ENCODE measurements at regions not wholly inside any gene's neighbourhood (a gene's known extent, or its start where the extent isn't known, plus 50 kb on each side); places are given as distances from the start of the nearest gene placed in this dataset.

GRCh38 chr15:35680951-35681350 is 135.0 kb upstream of the DPH6 start:
- Histone ChIP-seq H3K4me3 (ENCODE audit: low read length) (no peak overlapping the region), H3K36me3 (ENCODE audit: control insufficient read depth, insufficient read depth, low read length, severe bottlenecking) (no peaks in the 10 kb centered on the region), H3K27me3 (replicated peaks; ENCODE audit: control insufficient read depth, insufficient read depth, low read length) (no peaks in the 10 kb centered on the region), H3K9me3 (ENCODE audit: control insufficient read depth, low read length) (no peaks in the 10 kb centered on the region), H3K4me1 (ENCODE audit: control insufficient read depth, insufficient read depth, low read length) (no peaks in the 10 kb centered on the region), H3K9ac (ENCODE audit: low read length) (no peak overlapping the region)
- peak; percentile 41 for DNase-seq (ENCODE audit: low read depth)

GRCh38 chr15:35686347-35686746 is 140.4 kb upstream of the DPH6 start:
- DNase-seq (ENCODE audit: low read depth) = no peak
- Histone ChIP-seq H3K9me3 (ENCODE audit: control insufficient read depth, low read length) (no peaks in the 10 kb centered on the region), H3K9ac (ENCODE audit: low read length) (no peak overlapping the region), H3K27me3 (replicated peaks; ENCODE audit: control insufficient read depth, insufficient read depth, low read length) (no peaks in the 10 kb centered on the region), H3K36me3 (ENCODE audit: control insufficient read depth, insufficient read depth, low read length, severe bottlenecking) (no peaks in the 10 kb centered on the region), H3K4me1 (ENCODE audit: control insufficient read depth, insufficient read depth, low read length) (peaks cover 16% of the 10 kb centered on the region), H3K4me3 (ENCODE audit: low read length) (no peak overlapping the region)

DNA sequence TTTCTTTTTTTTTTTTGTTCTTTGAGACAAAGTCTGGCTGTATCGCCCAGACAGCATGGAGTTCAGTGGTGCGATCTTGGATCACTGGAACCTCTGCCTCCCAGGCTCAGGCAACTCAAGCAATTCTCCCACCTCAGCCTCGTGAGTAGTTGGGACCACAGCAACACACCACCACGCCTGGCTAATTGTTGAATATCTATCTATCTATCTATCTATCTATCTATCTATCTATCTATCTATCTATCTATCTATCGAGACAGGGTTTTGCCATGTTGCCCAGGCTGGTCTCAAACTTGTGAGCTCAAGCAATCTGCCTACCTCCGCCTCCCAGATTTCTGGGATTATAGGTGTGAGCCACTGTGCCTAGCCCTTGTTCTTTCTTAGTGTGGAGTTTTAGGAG is 143.3 kb upstream of the DPH6 start:
- DNase-seq (ENCODE audit: low read depth) = no peak
- Histone ChIP-seq H3K9me3 (ENCODE audit: control insufficient read depth, low read length) (no peaks in the 10 kb centered on the region), H3K4me1 (ENCODE audit: control insufficient read depth, insufficient read depth, low read length) (peaks cover 44% of the 10 kb centered on the region), H3K36me3 (ENCODE audit: control insufficient read depth, insufficient read depth, low read length, severe bottlenecking) (no peaks in the 10 kb centered on the region), H3K27me3 (replicated peaks; ENCODE audit: control insufficient read depth, insufficient read depth, low read length) (no peaks in the 10 kb centered on the region), H3K9ac (ENCODE audit: low read length) (no peak overlapping the region), H3K4me3 (ENCODE audit: low read length) (no peak overlapping the region)

- Histone ChIP-seq H3K4me3 (ENCODE audit: low read length) (peak overlapping the region; percentile 3), H3K9ac (ENCODE audit: low read length) (peak overlapping the region; percentile 74), H3K36me3 (ENCODE audit: control insufficient read depth, insufficient read depth, low read length, severe bottlenecking) (no peaks in the 10 kb centered on the region), H3K4me1 (ENCODE audit: control insufficient read depth, insufficient read depth, low read length) (peaks cover 44% of the 10 kb centered on the region), H3K9me3 (ENCODE audit: control insufficient read depth, low read length) (no peaks in the 10 kb centered on the region), H3K27me3 (replicated peaks; ENCODE audit: control insufficient read depth, insufficient read depth, low read length) (no peaks in the 10 kb centered on the region)
- no peak for DNase-seq (ENCODE audit: low read depth)
Observed at GRCh38 chr15:35690089-35690488, 144.1 kb upstream of the DPH6 start.

DNA sequence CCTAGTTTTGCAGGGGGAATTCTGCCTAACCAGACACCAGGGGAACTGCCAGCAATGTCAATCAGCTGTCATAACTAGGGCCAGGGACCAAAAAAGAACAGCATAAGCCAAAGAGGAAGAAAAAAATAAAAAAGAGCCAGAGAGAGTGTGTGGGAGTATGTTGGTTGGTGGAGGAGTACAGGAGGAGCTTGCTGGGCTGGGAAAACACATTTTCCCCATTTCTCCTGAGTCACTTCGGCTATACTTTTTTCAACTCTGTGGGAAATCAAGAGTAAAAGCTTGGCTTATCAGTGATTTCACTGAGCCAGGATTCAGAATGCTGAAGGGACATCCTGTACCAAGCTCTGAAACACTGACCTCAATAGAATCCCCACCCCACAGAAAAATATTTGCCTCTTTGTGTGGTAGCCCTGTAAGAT is 144.7 kb upstream of the DPH6 start:
- Histone ChIP-seq H3K9me3 (ENCODE audit: control insufficient read depth, low read length) (no peaks in the 10 kb centered on the region), H3K9ac (ENCODE audit: low read length) (peak overlapping the region; percentile 74), H3K4me3 (ENCODE audit: low read length) (peak overlapping the region; percentile 46), H3K36me3 (ENCODE audit: control insufficient read depth, insufficient read depth, low read length, severe bottlenecking) (no peaks in the 10 kb centered on the region), H3K4me1 (ENCODE audit: control insufficient read depth, insufficient read depth, low read length) (peaks cover 44% of the 10 kb centered on the region), H3K27me3 (replicated peaks; ENCODE audit: control insufficient read depth, insufficient read depth, low read length) (no peaks in the 10 kb centered on the region)
- peak; percentile 79 for DNase-seq (ENCODE audit: low read depth)

DNA sequence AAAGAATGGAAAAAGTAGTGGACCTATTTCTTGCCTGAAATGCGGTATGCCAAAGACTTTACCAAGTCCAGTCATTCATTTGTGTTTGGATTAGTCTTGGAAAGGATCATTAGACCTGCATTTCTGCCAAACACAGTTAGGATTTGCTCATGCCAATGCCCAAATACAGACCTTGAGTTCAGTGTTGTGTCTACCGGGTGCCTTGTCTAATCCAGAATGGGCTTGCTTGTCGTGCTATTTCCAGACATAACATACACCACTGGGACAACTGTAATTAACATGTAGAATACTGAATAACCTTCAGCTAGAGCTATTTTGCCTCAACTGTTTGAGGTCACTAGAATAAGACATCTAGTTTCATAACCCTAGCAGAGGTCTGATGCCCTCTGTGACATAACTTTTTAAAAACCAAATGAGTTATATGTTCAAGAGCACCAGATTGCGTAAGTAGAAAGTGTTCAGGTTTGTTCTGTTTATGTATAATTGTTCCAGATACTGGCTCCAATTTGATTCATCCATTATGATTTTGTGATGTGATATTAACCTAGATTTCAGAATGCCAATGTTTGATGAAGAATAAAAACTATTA is 145.3 kb upstream of the DPH6 start:
- no peaks in the 10 kb centered on the region for H3K27me3 ChIP-seq (replicated peaks; ENCODE audit: control insufficient read depth, insufficient read depth, low read length)
- peak; percentile 28 for DNase-seq (ENCODE audit: low read depth)
- H3K9ac ChIP-seq (ENCODE audit: low read length) = peak overlapping the region; percentile 74
- no peaks in the 10 kb centered on the region for H3K9me3 ChIP-seq (ENCODE audit: control insufficient read depth, low read length)
- peaks cover 44% of the 10 kb centered on the region for H3K4me1 ChIP-seq (ENCODE audit: control insufficient read depth, insufficient read depth, low read length)
- no peaks in the 10 kb centered on the region for H3K36me3 ChIP-seq (ENCODE audit: control insufficient read depth, insufficient read depth, low read length, severe bottlenecking)
- H3K4me3 ChIP-seq (ENCODE audit: low read length) = peak overlapping the region; percentile 46

- peak overlapping the region; percentile 77 for H3K9ac ChIP-seq (ENCODE audit: low read length)
- H3K4me3 ChIP-seq (ENCODE audit: low read length) = peak overlapping the region; percentile 46
- H3K27me3 ChIP-seq (replicated peaks; ENCODE audit: control insufficient read depth, insufficient read depth, low read length) = no peaks in the 10 kb centered on the region
- peaks cover 50% of the 10 kb centered on the region for H3K4me1 ChIP-seq (ENCODE audit: control insufficient read depth, insufficient read depth, low read length)
- no peaks in the 10 kb centered on the region for H3K9me3 ChIP-seq (ENCODE audit: control insufficient read depth, low read length)
- no peaks in the 10 kb centered on the region for H3K36me3 ChIP-seq (ENCODE audit: control insufficient read depth, insufficient read depth, low read length, severe bottlenecking)
- DNase-seq (ENCODE audit: low read depth) = no peak
Observed at GRCh38 chr15:35691891-35692867, 146.2 kb upstream of the DPH6 start.

DNA sequence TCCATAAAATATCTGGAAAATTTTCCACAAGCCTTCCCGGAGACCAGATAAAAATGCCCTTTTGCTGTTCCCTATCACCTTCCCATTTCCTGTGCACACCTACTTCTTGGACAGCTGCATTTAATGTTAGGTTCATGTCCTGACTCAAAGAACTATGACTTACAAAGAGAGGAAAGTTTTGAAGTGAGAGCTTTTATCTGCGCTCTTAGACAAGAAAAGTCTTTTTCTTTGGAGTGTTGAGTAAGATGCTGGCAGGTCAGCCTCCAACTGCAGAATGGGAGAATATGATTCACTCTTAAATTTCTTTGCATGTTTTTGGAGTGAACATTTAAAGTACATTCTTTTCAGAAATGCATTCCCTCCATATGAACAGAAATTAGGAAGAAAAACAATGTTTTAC is 147.3 kb upstream of the DPH6 start:
- Histone ChIP-seq H3K27me3 (replicated peaks; ENCODE audit: control insufficient read depth, insufficient read depth, low read length) (no peaks in the 10 kb centered on the region), H3K9ac (ENCODE audit: low read length) (peak overlapping the region; percentile 77), H3K4me1 (ENCODE audit: control insufficient read depth, insufficient read depth, low read length) (peaks cover 59% of the 10 kb centered on the region), H3K4me3 (ENCODE audit: low read length) (no peak overlapping the region), H3K36me3 (ENCODE audit: control insufficient read depth, insufficient read depth, low read length, severe bottlenecking) (no peaks in the 10 kb centered on the region), H3K9me3 (ENCODE audit: control insufficient read depth, low read length) (no peaks in the 10 kb centered on the region)
- peak; percentile 65 for DNase-seq (ENCODE audit: low read depth)

DNA sequence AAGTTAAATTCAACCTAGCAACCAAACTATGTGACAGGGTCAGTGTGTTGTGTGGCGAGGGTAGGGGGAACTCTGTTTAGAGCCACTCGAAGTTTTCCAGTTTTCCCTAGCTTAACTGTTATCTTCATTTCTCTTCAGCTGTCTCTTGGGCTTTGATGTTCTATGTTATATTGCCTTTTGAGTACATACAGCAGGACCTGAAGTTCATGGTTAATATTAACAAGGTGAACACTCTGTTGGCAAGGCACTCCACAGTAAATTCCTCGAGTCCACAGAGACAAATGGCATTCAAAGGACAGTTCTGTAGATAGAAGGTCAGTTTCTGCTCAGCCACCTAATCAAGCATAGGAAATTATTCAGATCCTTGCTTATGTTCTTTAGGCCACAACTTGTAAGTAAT is 147.9 kb upstream of the DPH6 start:
- peaks cover 61% of the 10 kb centered on the region for H3K4me1 ChIP-seq (ENCODE audit: control insufficient read depth, insufficient read depth, low read length)
- H3K27me3 ChIP-seq (replicated peaks; ENCODE audit: control insufficient read depth, insufficient read depth, low read length) = no peaks in the 10 kb centered on the region
- H3K36me3 ChIP-seq (ENCODE audit: control insufficient read depth, insufficient read depth, low read length, severe bottlenecking) = no peaks in the 10 kb centered on the region
- DNase-seq (ENCODE audit: low read depth) = no peak
- peak overlapping the region; percentile 77 for H3K9ac ChIP-seq (ENCODE audit: low read length)
- no peaks in the 10 kb centered on the region for H3K9me3 ChIP-seq (ENCODE audit: control insufficient read depth, low read length)
- H3K4me3 ChIP-seq (ENCODE audit: low read length) = no peak overlapping the region

DNA sequence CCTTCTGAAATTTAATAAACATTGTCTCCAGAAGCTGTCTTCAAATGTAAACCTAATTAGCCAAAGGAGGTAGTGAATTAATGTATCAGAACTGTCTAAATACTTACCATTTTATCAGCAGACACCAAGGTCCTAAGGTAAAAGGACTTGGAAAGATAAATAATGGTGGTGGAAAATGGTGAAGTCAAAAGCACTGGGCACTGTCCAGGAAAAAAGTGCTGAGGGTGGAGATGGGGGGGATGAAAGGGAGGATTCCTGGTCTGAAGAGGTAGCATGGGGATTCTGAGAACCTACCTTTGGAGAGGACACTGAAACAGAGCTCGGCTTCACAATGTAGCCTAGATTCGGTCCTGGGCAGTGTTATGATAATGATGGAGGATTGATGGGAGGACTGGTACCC is 149.0 kb upstream of the DPH6 start:
- H3K36me3 ChIP-seq (ENCODE audit: control insufficient read depth, insufficient read depth, low read length, severe bottlenecking) = no peaks in the 10 kb centered on the region
- H3K27me3 ChIP-seq (replicated peaks; ENCODE audit: control insufficient read depth, insufficient read depth, low read length) = no peaks in the 10 kb centered on the region
- H3K4me3 ChIP-seq (ENCODE audit: low read length) = no peak overlapping the region
- no peak overlapping the region for H3K9ac ChIP-seq (ENCODE audit: low read length)
- H3K4me1 ChIP-seq (ENCODE audit: control insufficient read depth, insufficient read depth, low read length) = peaks cover 57% of the 10 kb centered on the region
- no peak for DNase-seq (ENCODE audit: low read depth)
- no peaks in the 10 kb centered on the region for H3K9me3 ChIP-seq (ENCODE audit: control insufficient read depth, low read length)

- Histone ChIP-seq H3K27me3 (replicated peaks; ENCODE audit: control insufficient read depth, insufficient read depth, low read length) (no peaks in the 10 kb centered on the region), H3K9ac (ENCODE audit: low read length) (no peak overlapping the region), H3K36me3 (ENCODE audit: control insufficient read depth, insufficient read depth, low read length, severe bottlenecking) (no peaks in the 10 kb centered on the region), H3K4me3 (ENCODE audit: low read length) (no peak overlapping the region), H3K9me3 (ENCODE audit: control insufficient read depth, low read length) (no peaks in the 10 kb centered on the region), H3K4me1 (ENCODE audit: control insufficient read depth, insufficient read depth, low read length) (peaks cover 43% of the 10 kb centered on the region)
- peak; percentile 60 for DNase-seq (ENCODE audit: low read depth)
Observed at GRCh38 chr15:35696767-35697231, 150.8 kb upstream of the DPH6 start.
